Mammary epithelial cell (primary cell): ENCODE measurements at regions not wholly inside any gene's neighbourhood (a gene's known extent, or its start where the extent isn't known, plus 50 kb on each side); places are given as distances from the start of the nearest gene placed in this dataset.

Experiments
- EZH2 ChIP-seq: IDR thresholded peaks from 2 replicates; pipeline ENCODE4 v1.6.1; 2012; ENCODE audit warnings: low read length, inconsistent platforms, borderline replicate concordance
- TF ChIP-seq, protein P1 (sequence below), 2 donors: IDR thresholded peaks in 1 of 2; conservative IDR thresholded peaks in 1 of 2; 2 replicates each; pipeline ENCODE4 v1.5.1; 2011 to 2012; ENCODE audit warnings: inconsistent platforms in 2 of 2, low read length in 2 of 2, mild to moderate bottlenecking in 2 of 2, control low read depth in 1 of 2, low read depth in 1 of 2; ENCODE audit not compliant: insufficient read depth in 1 of 2; ENCODE audit errors: extremely low read depth in 1 of 2

DNA sequence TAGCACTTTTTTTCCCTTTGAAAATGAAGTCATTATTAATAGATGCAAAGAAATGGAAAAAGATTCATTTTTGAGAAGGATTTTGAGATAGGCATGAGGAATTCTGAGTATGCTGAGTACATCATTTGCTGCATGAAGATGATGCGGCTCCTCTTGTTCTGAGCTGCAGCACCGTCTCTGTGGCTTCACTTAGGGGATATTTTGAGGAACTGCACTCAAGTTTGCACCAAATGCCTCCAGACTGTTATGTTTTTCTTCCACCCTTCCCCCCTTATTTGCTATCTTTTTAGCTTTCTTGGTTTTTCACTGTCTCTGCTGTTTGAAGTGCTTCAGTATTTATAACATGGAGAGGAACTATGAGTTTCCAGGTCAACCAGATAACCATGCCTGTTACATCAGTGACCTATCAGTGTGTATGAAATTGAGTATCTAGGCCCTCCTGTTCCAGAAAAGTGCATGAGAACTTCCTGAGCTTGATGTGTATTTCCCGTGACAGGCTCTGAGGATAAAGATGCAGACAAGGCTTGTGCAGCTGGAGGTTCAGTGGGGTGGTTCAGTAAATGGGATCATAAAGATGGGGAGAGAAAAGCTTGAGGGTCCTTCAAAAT lies 128.7 kb downstream of the PDCD6IP start:
- TF ChIP-seq, protein P1, sequence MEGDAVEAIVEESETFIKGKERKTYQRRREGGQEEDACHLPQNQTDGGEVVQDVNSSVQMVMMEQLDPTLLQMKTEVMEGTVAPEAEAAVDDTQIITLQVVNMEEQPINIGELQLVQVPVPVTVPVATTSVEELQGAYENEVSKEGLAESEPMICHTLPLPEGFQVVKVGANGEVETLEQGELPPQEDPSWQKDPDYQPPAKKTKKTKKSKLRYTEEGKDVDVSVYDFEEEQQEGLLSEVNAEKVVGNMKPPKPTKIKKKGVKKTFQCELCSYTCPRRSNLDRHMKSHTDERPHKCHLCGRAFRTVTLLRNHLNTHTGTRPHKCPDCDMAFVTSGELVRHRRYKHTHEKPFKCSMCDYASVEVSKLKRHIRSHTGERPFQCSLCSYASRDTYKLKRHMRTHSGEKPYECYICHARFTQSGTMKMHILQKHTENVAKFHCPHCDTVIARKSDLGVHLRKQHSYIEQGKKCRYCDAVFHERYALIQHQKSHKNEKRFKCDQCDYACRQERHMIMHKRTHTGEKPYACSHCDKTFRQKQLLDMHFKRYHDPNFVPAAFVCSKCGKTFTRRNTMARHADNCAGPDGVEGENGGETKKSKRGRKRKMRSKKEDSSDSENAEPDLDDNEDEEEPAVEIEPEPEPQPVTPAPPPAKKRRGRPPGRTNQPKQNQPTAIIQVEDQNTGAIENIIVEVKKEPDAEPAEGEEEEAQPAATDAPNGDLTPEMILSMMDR (conservative IDR thresholded peaks at IDR 0.05 in 1 of 2, IDR thresholded peaks at IDR 0.05 in 1 of 2; ENCODE audit: extremely low read depth in 1 of 2, insufficient read depth in 1 of 2, low read depth in 1 of 2, low read length in 2 of 2), result no peak
- TF ChIP-seq EZH2, result no peak
